Mesothelial cell of epicardium (in vitro differentiated cells): ENCODE measurements at regions not wholly inside any gene's neighbourhood (a gene's known extent, or its start where the extent isn't known, plus 50 kb on each side); places are given as distances from the start of the nearest gene placed in this dataset.

ENCODE experiments used
- DNase-seq, 2 experiments: peaks; one replicate each; pipeline ENCODE4 v3.0.0; 2021; ENCODE audit warnings: low spot score in 2 of 2; ENCODE audit not compliant: unreplicated experiment in 2 of 2
- H3K27ac Mint-ChIP-seq: 2 replicates; pipeline ENCODE4 v1.8.0; 2021; ENCODE audit warnings: mixed read lengths
- H3K27me3 Mint-ChIP-seq: 2 replicates; pipeline ENCODE4 v1.8.0; 2021; ENCODE audit warnings: low read depth, mixed read lengths
- H3K36me3 Mint-ChIP-seq: 2 replicates; pipeline ENCODE4 v1.8.0; 2021; ENCODE audit warnings: mixed read lengths
- H3K4me1 Mint-ChIP-seq: 2 replicates; pipeline ENCODE4 v1.8.0; 2021; ENCODE audit warnings: mixed read lengths
- H3K4me3 Mint-ChIP-seq: 2 replicates; pipeline ENCODE4 v1.8.0; 2021; ENCODE audit warnings: mild to moderate bottlenecking, moderate library complexity, mixed read lengths
- H3K9me3 Mint-ChIP-seq: 2 replicates; pipeline ENCODE4 v1.8.0; 2021; ENCODE audit warnings: mixed read lengths
- TF ChIP-seq, protein P1 (sequence below): fragments of 200-600 bp; sonication (generic); IDR thresholded peaks from one replicate; pipeline ENCODE4 v1.5.0; 2021; ENCODE audit warnings: antibody characterized with exemption; ENCODE audit not compliant: unreplicated experiment

DNA sequence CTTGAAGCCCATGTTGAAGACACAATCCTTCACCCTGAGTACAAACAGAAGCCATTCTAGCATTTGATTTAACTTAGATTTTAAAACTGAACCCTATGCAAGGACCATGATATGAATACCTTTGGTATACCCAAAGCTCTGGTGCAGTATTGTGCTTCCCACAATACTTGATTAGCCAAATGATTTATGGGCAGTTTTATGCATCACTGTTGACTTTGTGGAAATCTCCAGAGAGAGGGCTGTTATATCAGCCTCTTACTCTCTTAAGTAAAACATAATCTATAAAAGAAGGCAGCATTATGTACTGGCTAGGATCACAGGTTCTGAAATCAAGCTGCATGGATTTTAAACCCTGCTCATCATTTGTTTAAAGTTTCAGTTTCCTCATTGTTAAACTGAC is 762.8 kb downstream of the EFNA5 start:
- H3K27ac Mint-ChIP-seq: no peak overlapping the region
- H3K4me3 Mint-ChIP-seq: no peak overlapping the region
- H3K27me3 Mint-ChIP-seq: no peaks in the 10 kb centered on the region
- DNase-seq: no peak
- peaks cover 7% of the 10 kb centered on the region for H3K9me3 Mint-ChIP-seq
- TF ChIP-seq, protein P1, sequence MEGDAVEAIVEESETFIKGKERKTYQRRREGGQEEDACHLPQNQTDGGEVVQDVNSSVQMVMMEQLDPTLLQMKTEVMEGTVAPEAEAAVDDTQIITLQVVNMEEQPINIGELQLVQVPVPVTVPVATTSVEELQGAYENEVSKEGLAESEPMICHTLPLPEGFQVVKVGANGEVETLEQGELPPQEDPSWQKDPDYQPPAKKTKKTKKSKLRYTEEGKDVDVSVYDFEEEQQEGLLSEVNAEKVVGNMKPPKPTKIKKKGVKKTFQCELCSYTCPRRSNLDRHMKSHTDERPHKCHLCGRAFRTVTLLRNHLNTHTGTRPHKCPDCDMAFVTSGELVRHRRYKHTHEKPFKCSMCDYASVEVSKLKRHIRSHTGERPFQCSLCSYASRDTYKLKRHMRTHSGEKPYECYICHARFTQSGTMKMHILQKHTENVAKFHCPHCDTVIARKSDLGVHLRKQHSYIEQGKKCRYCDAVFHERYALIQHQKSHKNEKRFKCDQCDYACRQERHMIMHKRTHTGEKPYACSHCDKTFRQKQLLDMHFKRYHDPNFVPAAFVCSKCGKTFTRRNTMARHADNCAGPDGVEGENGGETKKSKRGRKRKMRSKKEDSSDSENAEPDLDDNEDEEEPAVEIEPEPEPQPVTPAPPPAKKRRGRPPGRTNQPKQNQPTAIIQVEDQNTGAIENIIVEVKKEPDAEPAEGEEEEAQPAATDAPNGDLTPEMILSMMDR: no peak
- no peaks in the 10 kb centered on the region for H3K36me3 Mint-ChIP-seq
- H3K4me1 Mint-ChIP-seq: peaks cover 3% of the 10 kb centered on the region

DNA sequence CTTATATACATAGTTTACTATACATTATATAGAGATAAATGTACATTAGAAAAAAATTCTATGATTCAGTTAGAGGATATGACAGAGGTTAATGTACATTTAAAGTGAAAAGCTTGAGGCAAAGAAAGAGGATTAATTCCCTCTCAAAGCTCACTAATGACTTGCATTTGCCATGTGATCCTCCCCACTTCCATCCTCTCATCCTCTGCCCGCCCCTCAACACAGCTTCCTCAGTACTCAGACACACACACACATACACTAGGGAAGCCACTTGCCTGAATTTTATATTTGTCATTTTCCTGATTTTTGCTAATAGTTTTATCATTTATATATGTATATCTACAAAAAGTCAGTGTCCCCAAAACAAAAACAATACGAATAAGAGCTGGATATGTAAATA is 764.5 kb downstream of the EFNA5 start:
- Mint-ChIP-seq H3K4me3 (no peak overlapping the region), H3K9me3 (peaks cover 3% of the 10 kb centered on the region), H3K36me3 (no peaks in the 10 kb centered on the region), H3K4me1 (peaks cover 3% of the 10 kb centered on the region), H3K27me3 (no peaks in the 10 kb centered on the region), H3K27ac (no peak overlapping the region)
- TF ChIP-seq, protein P1: no peak
- no peak for DNase-seq

DNA sequence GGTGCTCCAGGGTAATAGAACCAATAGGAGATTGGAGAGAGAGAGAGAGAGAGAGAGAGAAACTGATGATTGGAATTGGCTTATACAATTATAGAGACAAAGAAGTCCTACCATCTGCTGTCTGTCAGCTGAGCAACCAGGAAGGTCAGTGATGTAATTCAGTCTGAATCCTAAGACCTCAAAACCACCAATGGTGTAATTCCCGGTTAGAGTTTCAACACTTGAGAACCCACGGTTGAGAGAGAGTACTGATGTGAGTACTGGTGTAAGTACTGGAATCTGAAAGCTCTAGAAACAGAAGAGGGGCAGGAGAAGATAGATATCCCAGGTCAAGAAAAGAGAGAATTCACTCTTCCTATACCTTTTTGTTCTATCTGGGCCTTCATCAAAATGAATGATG is 775.8 kb downstream of the EFNA5 start:
- Mint-ChIP-seq H3K27ac (no peak overlapping the region), H3K4me3 (no peak overlapping the region), H3K4me1 (no peaks in the 10 kb centered on the region), H3K9me3 (no peaks in the 10 kb centered on the region), H3K27me3 (no peaks in the 10 kb centered on the region), H3K36me3 (no peaks in the 10 kb centered on the region)
- TF ChIP-seq, protein P1: no peak
- DNase-seq: no peak

DNA sequence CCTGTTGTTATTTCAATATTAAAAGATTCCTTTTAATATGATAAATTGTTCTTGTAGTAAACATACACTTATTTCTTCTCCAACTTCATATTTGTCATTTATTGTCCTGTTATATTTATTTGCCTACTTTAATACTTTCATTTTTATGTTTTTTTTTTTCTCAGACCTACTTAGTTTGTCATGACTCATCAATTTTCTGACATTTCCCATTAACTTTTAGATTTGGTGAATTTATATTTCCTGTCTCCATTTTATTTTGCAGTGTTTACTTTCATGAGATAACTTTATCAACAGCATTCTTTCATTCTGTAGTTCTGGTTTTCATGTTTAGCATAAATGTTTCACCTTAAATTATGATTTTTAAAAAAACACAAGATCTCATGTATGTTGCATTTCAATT is 788.7 kb downstream of the EFNA5 start:
- no peak overlapping the region for H3K4me3 Mint-ChIP-seq
- TF ChIP-seq, protein P1: no peak
- no peak overlapping the region for H3K27ac Mint-ChIP-seq
- H3K27me3 Mint-ChIP-seq: no peaks in the 10 kb centered on the region
- H3K36me3 Mint-ChIP-seq: no peaks in the 10 kb centered on the region
- no peaks in the 10 kb centered on the region for H3K4me1 Mint-ChIP-seq
- DNase-seq: no peak
- H3K9me3 Mint-ChIP-seq: peaks cover 23% of the 10 kb centered on the region

DNA sequence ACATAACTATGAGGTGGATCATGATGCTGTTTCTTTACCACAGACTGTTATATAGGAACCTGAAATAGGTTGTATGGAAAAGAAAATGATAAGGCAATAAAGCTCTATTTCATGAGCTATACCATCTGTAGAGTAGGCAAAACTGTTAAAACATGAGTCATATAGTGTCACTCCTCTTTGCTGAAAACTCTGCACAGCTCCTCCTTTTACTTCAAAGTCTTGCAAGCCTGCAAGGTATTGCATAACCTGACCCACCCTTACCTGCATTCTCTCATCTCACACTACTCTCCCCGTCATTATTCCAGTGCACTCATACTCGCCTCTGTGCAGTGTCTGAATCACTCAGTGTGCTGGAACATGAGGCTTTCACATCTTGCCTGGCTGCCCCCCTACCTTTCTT is 790.1 kb downstream of the EFNA5 start:
- no peaks in the 10 kb centered on the region for H3K36me3 Mint-ChIP-seq
- H3K4me3 Mint-ChIP-seq: no peak overlapping the region
- peaks cover 27% of the 10 kb centered on the region for H3K9me3 Mint-ChIP-seq
- no peaks in the 10 kb centered on the region for H3K4me1 Mint-ChIP-seq
- TF ChIP-seq, protein P1: no peak
- no peaks in the 10 kb centered on the region for H3K27me3 Mint-ChIP-seq
- no peak for DNase-seq
- H3K27ac Mint-ChIP-seq: no peak overlapping the region

DNA sequence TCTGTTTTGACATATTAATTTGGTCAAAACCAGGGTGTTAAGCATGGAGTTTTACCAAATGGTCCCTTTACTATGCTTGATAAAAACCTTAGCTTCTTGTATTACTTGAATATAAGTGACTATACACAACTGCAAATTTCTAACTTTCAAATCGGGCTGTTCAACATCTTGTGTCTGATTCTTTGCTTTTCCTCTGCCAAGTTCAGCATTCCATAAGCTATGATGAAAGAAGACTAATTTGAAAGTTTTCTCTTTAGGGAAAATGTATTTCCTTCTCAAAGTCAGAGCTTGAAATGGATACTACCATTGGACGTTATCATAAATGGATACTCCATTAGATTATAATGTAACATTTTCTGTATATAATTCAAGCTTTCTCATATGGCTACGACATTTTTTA is 792.9 kb downstream of the EFNA5 start:
- Mint-ChIP-seq H3K4me3 (no peak overlapping the region), H3K36me3 (no peaks in the 10 kb centered on the region), H3K27ac (no peak overlapping the region), H3K4me1 (no peaks in the 10 kb centered on the region), H3K9me3 (peaks cover 22% of the 10 kb centered on the region), H3K27me3 (no peaks in the 10 kb centered on the region)
- TF ChIP-seq, protein P1: no peak
- DNase-seq: no peak
